A673 (cell line): ENCODE measurements at regions not wholly inside any gene's neighbourhood (a gene's known extent, or its start where the extent isn't known, plus 50 kb on each side); places are given as distances from the start of the nearest gene placed in this dataset.

Source experiments
- EZH2 ChIP-seq: fragments of 200-600 bp; sonication (generic); IDR thresholded peaks from 2 replicates; pipeline ENCODE4 v1.6.1; 2017; ENCODE audit warnings: borderline replicate concordance, low read depth, mild to moderate bottlenecking, mixed read lengths, antibody characterized with exemption, low read length; ENCODE audit not compliant: poor library complexity, severe bottlenecking
- TF ChIP-seq, protein P1 (sequence below): fragments of 300-800, 200-600 bp; sonication (generic); conservative IDR thresholded peaks from 2 replicates; pipeline ENCODE4 v1.5.1; 2017; ENCODE audit warnings: low read depth, mild to moderate bottlenecking, antibody characterized with exemption, low read length, moderate library complexity, mixed read lengths

DNA sequence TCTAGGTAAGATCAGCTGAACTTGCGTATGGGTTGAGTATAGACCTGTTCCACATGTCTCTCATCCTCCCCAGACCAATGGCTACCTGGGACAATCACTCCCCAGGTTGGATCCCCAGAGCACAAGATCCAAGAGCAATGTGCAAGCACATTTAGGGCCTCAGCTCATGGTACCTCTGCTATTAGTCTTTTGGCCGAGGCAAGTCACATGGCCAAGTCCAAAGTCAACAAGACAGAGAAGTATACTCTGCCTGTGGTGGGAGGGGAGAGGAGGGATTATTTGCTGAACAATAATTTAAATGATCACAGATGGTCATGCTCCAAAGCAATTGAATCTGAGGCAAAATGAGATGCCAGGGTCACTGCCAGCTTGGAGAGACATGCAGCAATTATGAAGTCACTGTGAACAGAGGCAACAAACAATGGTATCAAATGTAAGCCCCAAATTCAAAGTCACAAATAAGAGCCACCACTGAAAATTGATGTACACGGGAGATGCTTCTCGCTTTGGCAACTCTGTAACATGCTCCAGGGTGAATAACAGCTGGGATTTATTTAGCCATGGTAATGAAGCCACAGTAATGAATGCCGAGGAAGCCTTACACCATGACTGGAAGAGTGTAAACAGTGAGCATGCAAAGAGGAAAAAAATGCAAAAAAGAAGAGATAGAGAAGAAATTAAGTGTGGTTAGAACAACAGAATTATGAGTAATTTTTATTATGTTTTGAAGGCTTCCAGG, 149.1 kb downstream of the ZNF281 start:
- TF ChIP-seq, protein P1, sequence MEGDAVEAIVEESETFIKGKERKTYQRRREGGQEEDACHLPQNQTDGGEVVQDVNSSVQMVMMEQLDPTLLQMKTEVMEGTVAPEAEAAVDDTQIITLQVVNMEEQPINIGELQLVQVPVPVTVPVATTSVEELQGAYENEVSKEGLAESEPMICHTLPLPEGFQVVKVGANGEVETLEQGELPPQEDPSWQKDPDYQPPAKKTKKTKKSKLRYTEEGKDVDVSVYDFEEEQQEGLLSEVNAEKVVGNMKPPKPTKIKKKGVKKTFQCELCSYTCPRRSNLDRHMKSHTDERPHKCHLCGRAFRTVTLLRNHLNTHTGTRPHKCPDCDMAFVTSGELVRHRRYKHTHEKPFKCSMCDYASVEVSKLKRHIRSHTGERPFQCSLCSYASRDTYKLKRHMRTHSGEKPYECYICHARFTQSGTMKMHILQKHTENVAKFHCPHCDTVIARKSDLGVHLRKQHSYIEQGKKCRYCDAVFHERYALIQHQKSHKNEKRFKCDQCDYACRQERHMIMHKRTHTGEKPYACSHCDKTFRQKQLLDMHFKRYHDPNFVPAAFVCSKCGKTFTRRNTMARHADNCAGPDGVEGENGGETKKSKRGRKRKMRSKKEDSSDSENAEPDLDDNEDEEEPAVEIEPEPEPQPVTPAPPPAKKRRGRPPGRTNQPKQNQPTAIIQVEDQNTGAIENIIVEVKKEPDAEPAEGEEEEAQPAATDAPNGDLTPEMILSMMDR, result no peak
- TF ChIP-seq EZH2, result no peak
